Ishikawa (cell line): ENCODE measurements at regions not wholly inside any gene's neighbourhood (a gene's known extent, or its start where the extent isn't known, plus 50 kb on each side); places are given as distances from the start of the nearest gene placed in this dataset.

Experiments used
- CEBPB ChIP-seq: IDR thresholded peaks from 2 replicates; pipeline ENCODE4 v1.6.1; 2012
- CREB1 ChIP-seq: IDR thresholded peaks from 2 replicates; pipeline ENCODE4 v1.6.1; 2012; ENCODE audit warnings: low read depth
- EGR1 ChIP-seq: IDR thresholded peaks from 2 replicates; pipeline ENCODE4 v1.6.1; 2012
- EP300 ChIP-seq: IDR thresholded peaks from 2 replicates; pipeline ENCODE4 v1.6.1; 2012; ENCODE audit warnings: borderline replicate concordance
- FOXM1 ChIP-seq: IDR thresholded peaks from 2 replicates; pipeline ENCODE4 v1.6.1; 2012; ENCODE audit warnings: low read depth, borderline replicate concordance
- NFIC ChIP-seq: IDR thresholded peaks from 2 replicates; pipeline ENCODE4 v1.6.1; 2012
- RAD21 ChIP-seq: IDR thresholded peaks from 2 replicates; pipeline ENCODE4 v1.6.1; 2012; ENCODE audit warnings: low read depth
- REST ChIP-seq: IDR thresholded peaks from 2 replicates; pipeline ENCODE4 v1.6.1; 2012; ENCODE audit warnings: low read depth, mild to moderate bottlenecking
- TAF1 ChIP-seq: IDR thresholded peaks from 2 replicates; pipeline ENCODE4 v1.6.1; 2012; ENCODE audit warnings: low read depth, mild to moderate bottlenecking
- TCF12 ChIP-seq: IDR thresholded peaks from 2 replicates; pipeline ENCODE4 v1.6.1; 2012; ENCODE audit warnings: low read depth
- TEAD4 ChIP-seq: IDR thresholded peaks from 2 replicates; pipeline ENCODE4 v1.6.1; 2012
- USF1 ChIP-seq: IDR thresholded peaks from 2 replicates; pipeline ENCODE4 v1.6.1; 2012
- YY1 ChIP-seq: IDR thresholded peaks from 2 replicates; pipeline ENCODE4 v1.6.1; 2012; ENCODE audit warnings: low read depth
- ZBTB7A ChIP-seq: IDR thresholded peaks from 2 replicates; pipeline ENCODE4 v1.6.1; 2012; ENCODE audit warnings: low read depth

GRCh38 chr5:8399471-8399870 is 530.5 kb downstream of the MTRR start:
- TF ChIP-seq EP300, result no peak
- no peak for TF ChIP-seq NFIC
- no peak for TF ChIP-seq CEBPB

- TF ChIP-seq TAF1, result no peak
- TF ChIP-seq TCF12, result no peak
- TF ChIP-seq CEBPB, result no peak
- TF ChIP-seq FOXM1, result no peak
- TF ChIP-seq USF1, result no peak
These were observed 539.3 kb downstream of the MTRR start for GRCh38 chr5:8408258-8408657.

- TF ChIP-seq FOXM1 (no peak), USF1 (no peak), TAF1 (no peak), EGR1 (no peak), CEBPB (no peak), CREB1 (no peak), EP300 (no peak), ZBTB7A (no peak), REST (no peak), YY1 (no peak), RAD21 (no peak)
These were observed 541.7 kb downstream of the MTRR start for GRCh38 chr5:8410618-8411017.

GRCh38 chr5:8413975-8414374 is 545.0 kb downstream of the MTRR start:
- no peak for TF ChIP-seq REST
- no peak for TF ChIP-seq TEAD4
- TF ChIP-seq EP300, result no peak
- no peak for TF ChIP-seq TCF12

GRCh38 chr5:8417316-8418048 is 548.5 kb downstream of the MTRR start:
- no peak for TF ChIP-seq YY1
- no peak for TF ChIP-seq USF1

- TF ChIP-seq USF1 (no peak), REST (no peak), TAF1 (no peak), NFIC (no peak), RAD21 (no peak), TEAD4 (no peak), EP300 (no peak), CEBPB (no peak), YY1 (no peak)
These were observed 549.1 kb downstream of the MTRR start for GRCh38 chr5:8418049-8418426.
